Progenitor cell of endocrine pancreas (in vitro differentiated cells): ENCODE measurements at regions not wholly inside any gene's neighbourhood (a gene's known extent, or its start where the extent isn't known, plus 50 kb on each side); places are given as distances from the start of the nearest gene placed in this dataset.

Experiments used
- DNase-seq: peaks from one replicate; pipeline ENCODE4 v3.0.0; 2021; ENCODE audit warnings: low spot score; ENCODE audit not compliant: unreplicated experiment
- H3K27ac Mint-ChIP-seq: 2 replicates; pipeline ENCODE4 v1.8.0; 2021; ENCODE audit warnings: mild to moderate bottlenecking, moderate library complexity, mixed read lengths
- H3K27me3 Mint-ChIP-seq: 2 replicates; pipeline ENCODE4 v1.8.0; 2021; ENCODE audit warnings: mixed read lengths
- H3K36me3 Mint-ChIP-seq: 2 replicates; pipeline ENCODE4 v1.8.0; 2022; ENCODE audit warnings: mixed read lengths; ENCODE audit not compliant: insufficient read depth
- H3K4me1 Mint-ChIP-seq: 2 replicates; pipeline ENCODE4 v1.8.0; 2021; ENCODE audit warnings: low read depth, mixed read lengths
- H3K4me3 Mint-ChIP-seq: 2 replicates; pipeline ENCODE4 v1.8.0; 2021; ENCODE audit warnings: low read depth, mild to moderate bottlenecking, moderate library complexity, mixed read lengths
- H3K9me3 Mint-ChIP-seq: 2 replicates; pipeline ENCODE4 v1.8.0; 2021; ENCODE audit warnings: low read depth, mixed read lengths
- TF ChIP-seq, protein P1 (sequence below): fragments of 200-600 bp; sonication (generic); IDR thresholded peaks from one replicate; pipeline ENCODE4 v1.5.0; 2021; ENCODE audit warnings: antibody characterized with exemption, mild to moderate bottlenecking; ENCODE audit not compliant: unreplicated experiment

GRCh38 chr6:16953905-16954304 lies 147.9 kb upstream of the STMND1 start:
- no peaks in the 10 kb centered on the region for H3K4me1 Mint-ChIP-seq
- H3K4me3 Mint-ChIP-seq, result no peak overlapping the region
- no peaks in the 10 kb centered on the region for H3K36me3 Mint-ChIP-seq
- H3K9me3 Mint-ChIP-seq, result no peaks in the 10 kb centered on the region
- no peak overlapping the region for H3K27ac Mint-ChIP-seq
- H3K27me3 Mint-ChIP-seq, result no peaks in the 10 kb centered on the region
- no peak for DNase-seq
- TF ChIP-seq, protein P1, sequence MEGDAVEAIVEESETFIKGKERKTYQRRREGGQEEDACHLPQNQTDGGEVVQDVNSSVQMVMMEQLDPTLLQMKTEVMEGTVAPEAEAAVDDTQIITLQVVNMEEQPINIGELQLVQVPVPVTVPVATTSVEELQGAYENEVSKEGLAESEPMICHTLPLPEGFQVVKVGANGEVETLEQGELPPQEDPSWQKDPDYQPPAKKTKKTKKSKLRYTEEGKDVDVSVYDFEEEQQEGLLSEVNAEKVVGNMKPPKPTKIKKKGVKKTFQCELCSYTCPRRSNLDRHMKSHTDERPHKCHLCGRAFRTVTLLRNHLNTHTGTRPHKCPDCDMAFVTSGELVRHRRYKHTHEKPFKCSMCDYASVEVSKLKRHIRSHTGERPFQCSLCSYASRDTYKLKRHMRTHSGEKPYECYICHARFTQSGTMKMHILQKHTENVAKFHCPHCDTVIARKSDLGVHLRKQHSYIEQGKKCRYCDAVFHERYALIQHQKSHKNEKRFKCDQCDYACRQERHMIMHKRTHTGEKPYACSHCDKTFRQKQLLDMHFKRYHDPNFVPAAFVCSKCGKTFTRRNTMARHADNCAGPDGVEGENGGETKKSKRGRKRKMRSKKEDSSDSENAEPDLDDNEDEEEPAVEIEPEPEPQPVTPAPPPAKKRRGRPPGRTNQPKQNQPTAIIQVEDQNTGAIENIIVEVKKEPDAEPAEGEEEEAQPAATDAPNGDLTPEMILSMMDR, result no peak

GRCh38 chr6:16953446-16953845 lies 148.4 kb upstream of the STMND1 start:
- Mint-ChIP-seq H3K27ac (no peak overlapping the region), H3K36me3 (no peaks in the 10 kb centered on the region), H3K27me3 (no peaks in the 10 kb centered on the region), H3K4me1 (no peaks in the 10 kb centered on the region), H3K4me3 (no peak overlapping the region), H3K9me3 (no peaks in the 10 kb centered on the region)
- no peak for DNase-seq
- TF ChIP-seq, protein P1, result no peak

DNA sequence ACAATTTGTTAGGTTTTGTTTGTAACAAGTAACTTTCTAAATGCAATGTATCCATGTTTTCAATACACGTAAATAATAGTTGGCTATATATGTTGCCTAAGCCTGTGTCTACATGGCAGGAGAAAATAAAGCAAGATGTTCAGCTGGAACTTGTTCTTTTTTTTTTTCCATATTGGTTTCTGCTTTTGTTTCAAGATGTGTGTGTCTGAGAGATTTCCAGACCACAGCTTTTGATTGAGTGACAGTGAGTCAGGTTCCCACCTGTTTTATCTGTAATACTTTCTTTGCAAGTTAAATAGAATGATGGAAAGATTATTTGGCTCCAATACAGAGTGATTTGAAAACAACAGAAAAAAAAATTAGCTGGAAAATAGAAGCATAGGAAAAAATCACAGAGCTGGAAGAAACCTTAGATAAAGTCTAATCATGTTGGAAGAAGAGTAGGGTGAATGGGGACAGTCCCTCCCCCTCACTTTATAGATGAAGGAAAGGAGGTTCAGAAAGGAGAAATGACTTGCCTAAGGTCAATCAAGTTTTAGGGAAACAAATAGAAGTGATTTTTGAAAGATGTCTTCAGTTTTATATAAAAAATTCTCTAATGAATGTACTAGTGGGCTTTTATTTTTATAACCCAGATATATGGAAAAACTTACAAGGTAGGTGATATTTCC lies 150.9 kb upstream of the STMND1 start:
- H3K4me1 Mint-ChIP-seq, result peaks cover 3% of the 10 kb centered on the region
- no peaks in the 10 kb centered on the region for H3K27me3 Mint-ChIP-seq
- no peak overlapping the region for H3K27ac Mint-ChIP-seq
- TF ChIP-seq, protein P1, result no peak
- no peak overlapping the region for H3K4me3 Mint-ChIP-seq
- DNase-seq, result no peak
- no peaks in the 10 kb centered on the region for H3K9me3 Mint-ChIP-seq
- no peaks in the 10 kb centered on the region for H3K36me3 Mint-ChIP-seq

DNA sequence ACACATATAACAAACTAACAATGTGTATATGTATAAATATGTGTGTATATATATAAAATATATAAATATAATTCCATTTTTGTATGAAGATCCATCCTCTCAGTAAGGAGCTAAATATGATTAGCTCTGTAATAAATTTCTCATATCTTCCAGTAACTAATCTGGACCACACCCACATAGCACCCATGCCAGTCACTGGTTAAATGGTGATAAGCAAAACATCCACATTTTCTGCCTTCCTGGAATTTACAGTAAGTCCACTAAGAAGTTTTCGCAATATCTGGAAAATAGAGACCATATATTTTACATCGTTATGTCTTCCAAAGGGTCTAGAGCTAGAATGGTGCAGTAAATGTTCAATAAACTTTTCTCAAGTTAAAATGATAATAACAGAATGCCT lies 151.5 kb upstream of the STMND1 start:
- H3K36me3 Mint-ChIP-seq, result no peaks in the 10 kb centered on the region

GRCh38 chr6:16949716-16950115 lies 152.1 kb upstream of the STMND1 start:
- H3K4me1 Mint-ChIP-seq, result peaks cover 3% of the 10 kb centered on the region
- no peak overlapping the region for H3K27ac Mint-ChIP-seq
- no peaks in the 10 kb centered on the region for H3K27me3 Mint-ChIP-seq
- no peak for DNase-seq
- TF ChIP-seq, protein P1, result no peak
- no peaks in the 10 kb centered on the region for H3K9me3 Mint-ChIP-seq
- H3K36me3 Mint-ChIP-seq, result no peaks in the 10 kb centered on the region
- no peak overlapping the region for H3K4me3 Mint-ChIP-seq

More for the DNA sequence above, 151.5 kb upstream of the STMND1 start:
- H3K27me3 Mint-ChIP-seq, result no peaks in the 10 kb centered on the region
- no peaks in the 10 kb centered on the region for H3K9me3 Mint-ChIP-seq
- no peak for DNase-seq
- H3K4me3 Mint-ChIP-seq, result no peak overlapping the region
- H3K27ac Mint-ChIP-seq, result no peak overlapping the region
- TF ChIP-seq, protein P1, result no peak
- peaks cover 3% of the 10 kb centered on the region for H3K4me1 Mint-ChIP-seq
